ENCODE measurements at regions not wholly inside any gene's neighbourhood (a gene's known extent, or its start where the extent isn't known, plus 50 kb on each side); places are given as distances from the start of the nearest gene placed in this dataset.

DNA sequence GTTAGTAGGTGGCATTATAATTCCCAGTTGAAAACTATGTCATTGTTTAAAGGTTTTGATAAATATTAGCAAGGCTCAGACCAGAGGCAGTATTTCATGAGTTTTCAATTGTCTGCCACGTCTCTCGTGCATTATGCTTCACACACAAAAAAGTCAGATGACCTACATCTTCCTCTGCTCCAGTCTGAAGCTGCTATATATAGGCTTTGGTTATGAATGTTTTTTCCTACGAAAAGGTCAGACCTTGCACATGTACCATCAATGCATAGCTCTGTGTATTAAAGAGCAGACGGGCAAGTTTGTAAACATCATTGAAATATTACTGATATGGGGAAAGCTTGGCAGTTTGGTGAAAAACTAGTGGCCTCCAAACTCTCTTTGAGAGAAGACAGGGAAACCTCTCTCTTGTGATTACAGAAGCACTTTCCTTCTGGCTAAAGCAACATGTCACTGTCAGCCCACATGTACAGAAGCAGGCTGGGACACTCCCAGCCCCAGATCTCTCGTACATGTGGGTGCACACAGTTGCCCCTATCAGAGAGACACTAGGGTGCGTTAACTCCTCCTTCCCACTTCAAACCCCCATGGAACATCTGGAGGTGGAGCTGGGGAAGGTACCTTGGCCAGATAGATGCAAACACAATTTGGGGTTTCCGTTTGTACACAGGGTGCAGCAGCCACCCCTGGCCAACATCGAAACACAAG is 184.0 kb upstream of the BCL6 start:
- no peak for DNase-seq (ENCODE audit: low spot score)

DNA sequence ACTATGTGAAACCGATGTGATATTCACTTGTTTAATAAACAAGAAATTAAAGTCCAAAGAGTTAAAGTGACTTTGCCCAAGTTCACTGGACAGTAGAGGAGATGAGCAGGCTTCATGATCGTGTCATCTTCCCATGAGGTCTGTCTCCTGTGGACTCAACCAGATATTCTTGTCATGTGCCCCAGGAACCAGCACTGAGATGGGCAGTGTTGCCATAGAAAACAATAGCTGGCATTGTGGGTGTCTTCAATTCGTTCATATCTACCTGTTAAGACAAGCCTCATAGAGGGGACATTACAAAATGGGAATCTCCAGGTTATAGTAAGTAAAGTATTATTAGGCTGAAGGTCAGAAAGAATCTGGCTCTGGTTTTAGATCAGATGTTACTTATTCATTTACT is 184.8 kb upstream of the BCL6 start:
- no peak for DNase-seq (ENCODE audit: low spot score)

DNA sequence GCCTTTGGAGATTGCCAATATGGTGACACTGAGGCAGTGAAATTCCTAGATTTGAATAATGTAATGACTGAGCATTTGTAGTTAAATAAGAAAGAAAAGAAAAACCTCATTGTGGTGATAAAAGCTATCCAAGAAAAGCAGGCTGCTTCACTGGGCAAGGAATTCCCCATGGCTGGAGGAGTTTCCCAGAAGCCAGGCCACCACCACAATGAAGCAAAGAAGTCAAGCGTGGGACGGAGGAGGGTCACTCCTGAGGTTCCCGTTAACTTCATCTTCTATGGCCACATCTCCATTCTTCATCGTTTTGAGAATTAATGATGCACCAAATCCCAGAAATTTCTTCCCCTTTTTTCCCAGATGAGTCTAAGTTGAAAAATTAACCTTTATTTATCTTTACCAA is 185.8 kb upstream of the BCL6 start:
- no peak for DNase-seq (ENCODE audit: low spot score)

DNA sequence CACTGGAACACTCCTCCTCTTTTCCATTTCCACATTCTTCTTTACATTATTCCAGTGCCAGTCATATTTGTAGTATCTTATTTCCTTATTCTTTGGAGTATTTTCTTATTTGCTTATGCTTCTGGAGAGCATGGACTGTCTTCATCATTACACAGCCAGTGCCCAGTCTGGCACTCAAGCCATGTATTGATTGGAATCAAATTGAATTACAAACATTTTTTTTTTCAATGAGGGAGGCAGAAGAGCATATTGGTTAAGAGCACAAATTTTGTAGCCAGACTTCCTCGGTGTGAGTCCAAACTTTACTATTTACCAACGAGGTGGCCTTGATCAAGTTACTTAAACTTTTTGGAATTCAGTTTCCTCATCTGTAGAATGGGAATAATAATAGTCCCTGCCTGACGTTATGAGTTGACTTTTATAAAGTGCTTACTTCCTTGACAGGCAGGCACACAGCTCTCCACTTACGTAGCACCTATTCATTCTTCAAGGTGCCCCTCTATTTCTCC is 186.6 kb upstream of the BCL6 start:
- DNase-seq (ENCODE audit: low spot score), result no peak

- DNase-seq (ENCODE audit: low spot score), result no peak
These were observed 187.3 kb upstream of the BCL6 start for GRCh38 chr3:187932530-187932929.

DNA sequence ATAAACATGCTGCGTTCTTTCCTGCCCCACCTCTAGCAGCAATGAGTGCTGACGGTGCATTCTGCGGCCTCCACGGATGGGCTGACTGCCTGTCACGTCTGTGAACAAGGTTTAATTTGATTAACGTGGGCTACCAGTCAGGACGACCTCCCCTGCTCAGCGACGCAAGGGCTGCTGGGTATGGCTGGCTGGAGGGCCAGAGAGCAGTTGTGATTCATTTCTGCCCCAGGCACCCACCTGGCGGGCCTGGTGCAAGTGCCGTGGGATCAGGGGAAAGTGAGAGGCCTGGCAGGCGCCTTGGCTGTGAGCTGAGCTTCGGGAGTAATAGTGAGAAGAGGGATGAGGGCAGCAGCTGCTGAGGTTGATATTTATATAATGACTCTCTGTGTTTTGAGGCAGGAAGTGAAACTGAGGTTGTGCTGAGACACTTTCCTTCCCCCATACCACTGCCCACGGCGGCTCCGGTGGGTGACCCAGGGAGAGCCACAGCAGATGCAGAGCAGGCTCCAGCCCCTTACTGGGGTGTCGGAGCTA is 190.4 kb upstream of the BCL6 start:
- DNase-seq (ENCODE audit: low spot score), result peak; percentile 27

DNA sequence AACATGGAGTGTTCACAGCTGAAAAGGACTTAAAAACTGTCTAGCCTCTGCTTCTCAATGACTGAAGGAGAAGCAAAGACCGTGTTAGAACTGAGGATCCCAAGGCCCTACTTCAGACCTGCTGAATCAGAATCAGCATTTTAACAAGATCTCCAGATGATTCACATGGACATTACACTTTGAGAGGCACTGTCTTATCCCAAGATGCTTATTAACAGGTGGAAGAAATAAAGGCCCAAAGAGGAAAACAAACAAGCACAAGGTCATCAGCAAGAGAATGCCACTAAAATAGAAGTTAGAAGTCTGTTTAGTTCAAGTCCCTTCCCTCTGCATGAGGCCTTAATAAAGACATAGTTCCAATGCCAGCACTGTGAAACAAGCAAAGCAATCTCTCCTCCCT is 191.4 kb upstream of the BCL6 start:
- no peak for DNase-seq (ENCODE audit: low spot score)

- DNase-seq (ENCODE audit: low spot score), result no peak
These were observed 194.6 kb upstream of the BCL6 start for GRCh38 chr3:187939891-187940290.

GRCh38 chr3:187941135-187941847 is 196.0 kb upstream of the BCL6 start:
- DNase-seq (ENCODE audit: low spot score), result no peak

- no peak for DNase-seq (ENCODE audit: low spot score)
These were observed 196.6 kb upstream of the BCL6 start for GRCh38 chr3:187941848-187942194.

DNA sequence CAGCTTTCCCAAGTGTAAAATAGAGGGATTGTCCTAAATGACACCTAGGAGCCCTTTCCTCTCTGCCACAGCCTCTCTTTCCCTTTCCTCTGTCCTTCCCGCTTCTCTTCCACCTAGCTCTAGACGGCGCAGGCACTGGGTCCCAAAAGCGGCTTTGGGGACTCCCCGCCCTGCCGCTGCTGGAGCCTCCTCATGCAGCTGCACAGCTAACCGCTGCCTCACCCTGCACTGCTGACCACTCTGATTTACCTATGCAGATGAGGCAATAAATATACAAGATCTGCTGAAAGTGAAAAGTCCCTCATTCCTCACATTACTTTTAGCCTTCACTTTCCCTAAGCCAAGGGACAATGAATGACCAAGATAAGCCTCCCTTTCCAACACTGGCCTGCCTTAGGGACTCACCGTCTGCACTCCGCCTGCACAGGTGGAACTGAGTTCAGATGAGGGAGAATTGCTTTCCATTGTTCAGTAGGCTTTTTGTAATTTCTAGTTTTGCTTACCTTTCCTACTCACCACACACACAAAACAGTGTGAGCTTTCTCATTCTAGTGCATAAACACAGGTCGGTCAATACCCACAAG is 197.5 kb upstream of the BCL6 start:
- no peak for DNase-seq (ENCODE audit: low spot score)

- no peak for DNase-seq (ENCODE audit: low spot score)
These were observed 198.6 kb upstream of the BCL6 start for GRCh38 chr3:187943677-187944389.

DNA sequence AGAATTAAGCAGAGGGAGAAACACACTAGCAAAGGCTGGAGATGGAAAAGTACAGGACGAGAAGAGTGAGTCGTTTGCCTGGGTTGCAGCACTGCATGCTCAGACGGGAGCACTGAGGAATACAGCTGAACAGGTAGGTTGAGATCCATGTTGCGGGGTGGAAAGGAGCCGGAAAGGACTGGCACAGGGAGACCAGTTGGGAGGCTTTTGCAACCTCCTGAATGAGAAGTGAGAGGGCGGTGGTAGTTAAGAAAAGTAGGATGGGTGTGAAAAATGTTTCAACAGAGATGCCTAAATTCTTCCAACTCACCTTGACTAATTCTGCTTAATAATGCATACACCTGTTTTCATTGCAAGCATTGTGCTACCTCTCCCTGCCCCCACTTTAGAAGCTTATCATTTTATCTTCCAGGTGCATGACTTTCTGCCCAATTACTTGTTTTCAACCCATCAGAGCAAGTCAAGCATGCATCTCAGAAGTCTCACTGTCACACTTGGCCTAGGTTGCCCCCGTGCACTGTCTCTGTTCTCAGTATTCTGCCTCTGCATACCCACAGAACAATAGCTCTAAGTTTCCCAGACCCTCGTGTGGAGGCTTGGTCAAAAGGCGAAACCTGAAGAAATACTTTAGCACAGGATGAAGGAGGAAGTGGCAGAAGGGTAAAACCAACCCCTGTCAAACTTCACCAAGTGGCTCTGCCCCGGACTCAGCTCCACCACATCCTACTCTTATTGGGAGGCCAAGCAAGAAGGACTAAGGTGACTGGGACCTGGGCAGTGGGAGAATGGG is 199.3 kb upstream of the BCL6 start:
- DNase-seq (ENCODE audit: low spot score), result no peak

GRCh38 chr3:187945374-187945773 is 200.1 kb upstream of the BCL6 start:
- no peak for DNase-seq (ENCODE audit: low spot score)

- no peak for DNase-seq (ENCODE audit: low spot score)
These were observed 201.0 kb upstream of the BCL6 start for GRCh38 chr3:187946163-187946691.

GRCh38 chr3:187946981-187947380 is 201.7 kb upstream of the BCL6 start:
- no peak for DNase-seq (ENCODE audit: low spot score)

DNA sequence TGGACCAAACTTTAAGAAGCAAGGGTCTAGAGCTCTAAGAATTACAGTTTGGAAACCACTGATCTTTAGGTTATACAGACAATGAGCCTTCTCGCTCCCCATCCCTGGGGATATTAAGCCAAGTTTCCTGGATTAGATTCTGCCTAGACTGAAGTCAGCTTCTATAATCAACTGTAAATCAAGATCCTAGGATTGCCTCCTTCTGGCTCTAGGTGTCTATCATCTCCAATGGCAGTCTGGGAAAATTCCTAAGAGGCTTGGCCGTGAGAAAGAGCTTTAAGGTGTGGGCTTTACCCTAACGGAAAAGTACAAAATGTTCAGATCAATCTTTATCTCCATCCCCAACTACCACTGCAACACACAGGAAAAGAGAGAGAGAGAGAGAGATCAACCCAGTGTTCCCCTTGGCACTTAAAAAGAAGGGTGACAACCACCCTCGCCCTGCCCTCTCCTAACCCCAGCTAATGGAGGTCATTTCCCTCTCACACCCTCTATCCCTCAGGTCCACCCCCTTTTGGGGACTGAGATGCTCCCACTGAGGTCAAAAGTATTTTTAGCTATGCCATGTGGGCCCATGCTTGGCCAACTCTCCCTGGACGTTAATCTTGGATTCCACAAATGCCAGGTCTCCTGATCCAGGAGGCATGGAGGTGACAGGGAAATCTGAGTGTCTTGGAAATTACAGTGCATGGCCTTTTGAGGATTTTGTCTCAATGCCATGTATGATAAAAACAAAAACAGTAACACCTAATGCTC is 202.8 kb upstream of the BCL6 start:
- DNase-seq (ENCODE audit: low spot score), result no peak

GRCh38 chr3:187949093-187949820 is 204.0 kb upstream of the BCL6 start:
- DNase-seq (ENCODE audit: low spot score), result no peak

GRCh38 chr3:187950671-187951070 is 203.3 kb upstream of the LPP start:
- DNase-seq (ENCODE audit: low spot score), result no peak
